HG03558 (cell line): ENCODE measurements at regions not wholly inside any gene's neighbourhood (a gene's known extent, or its start where the extent isn't known, plus 50 kb on each side); places are given as distances from the start of the nearest gene placed in this dataset.

ENCODE experiments used
- ATAC-seq: cut with Tn5 transposase; IDR thresholded peaks from one replicate; pipeline ENCODE4 v1.9.1; 2021; ENCODE audit warnings: moderate number of reproducible peaks; ENCODE audit not compliant: unreplicated experiment; ENCODE audit errors: extremely low read depth

DNA sequence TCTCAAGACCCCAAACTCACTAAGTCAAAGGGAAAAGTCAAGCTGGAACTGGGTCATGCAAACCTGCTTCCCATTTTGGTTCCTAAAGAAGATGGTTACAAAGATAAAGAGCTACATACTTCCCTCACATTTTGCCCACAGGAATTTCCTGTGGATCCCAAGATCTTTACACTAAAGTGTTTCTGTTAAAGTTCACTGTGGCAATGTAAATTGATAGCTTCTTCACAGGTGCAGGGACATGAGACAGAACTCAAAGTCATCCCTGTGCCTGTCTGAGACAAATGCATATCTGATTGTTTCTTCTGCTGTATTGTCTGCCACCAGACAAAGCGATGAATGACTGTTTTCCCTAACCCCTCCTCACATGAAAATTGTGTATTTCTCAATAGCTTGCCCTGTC, 567.8 kb downstream of the ZIC1 start:
- ATAC-seq = no peak

DNA sequence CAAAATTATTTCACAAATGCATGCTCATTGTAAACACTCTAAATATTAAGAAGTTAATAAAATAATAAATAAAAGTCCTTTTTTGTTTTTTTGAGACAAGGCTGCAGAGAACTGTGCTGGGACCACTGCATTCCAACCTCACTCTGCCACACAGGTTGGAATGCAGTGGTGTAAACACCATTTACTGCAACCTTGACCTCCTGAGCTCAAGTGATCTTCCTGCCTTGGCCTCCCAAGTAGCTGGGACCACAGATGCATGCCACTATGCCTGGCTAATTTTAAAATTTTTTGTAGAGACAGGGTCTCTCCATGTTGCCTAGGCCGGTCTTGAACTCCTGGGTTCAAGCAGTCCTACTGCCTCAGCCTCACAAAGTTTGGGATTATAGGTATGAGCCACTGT, 578.4 kb downstream of the ZIC1 start:
- ATAC-seq = no peak

DNA sequence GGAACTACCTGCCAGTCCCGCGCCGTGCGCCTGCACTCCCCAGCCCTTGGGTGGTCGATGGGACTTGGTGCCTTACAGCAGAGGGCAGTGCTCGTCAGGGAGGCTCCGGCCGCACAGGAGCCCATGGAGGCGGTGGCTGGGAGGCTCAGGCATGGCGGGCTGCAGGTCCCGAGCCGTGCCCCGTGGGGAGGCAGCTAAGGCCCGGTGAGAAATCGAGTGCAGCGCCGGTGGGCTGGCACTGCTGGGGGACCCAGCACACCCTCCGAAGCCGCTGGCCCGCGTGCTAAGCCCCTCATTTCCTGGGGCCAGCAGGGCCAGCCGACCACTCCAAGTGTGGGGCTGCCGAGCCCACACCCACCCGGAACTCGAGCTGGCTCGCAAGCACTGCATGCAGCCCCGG, 580.2 kb downstream of the ZIC1 start:
- no peak for ATAC-seq

DNA sequence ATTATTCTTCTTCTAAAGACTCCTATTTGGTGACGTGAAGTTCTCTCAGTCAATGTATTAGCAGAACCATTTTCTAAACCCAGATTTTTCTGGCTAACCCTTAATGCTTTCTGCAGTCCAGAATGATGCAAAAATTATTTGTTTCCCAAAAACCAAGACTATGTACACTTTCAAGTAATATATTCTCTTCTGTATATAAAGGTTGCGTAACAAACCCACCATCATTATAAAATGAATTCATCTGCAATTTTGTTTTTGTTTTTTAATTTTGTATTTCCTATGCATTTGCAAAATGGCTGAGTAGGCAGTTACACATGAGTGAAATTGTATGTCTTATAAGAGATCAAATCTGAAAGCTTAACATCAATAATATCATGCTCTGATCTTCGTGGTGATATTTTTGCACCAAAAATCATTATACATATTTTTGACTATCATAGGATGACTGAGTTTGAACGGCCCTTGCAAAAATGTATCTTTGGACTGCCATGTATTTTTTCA, 593.6 kb downstream of the ZIC1 start:
- no peak for ATAC-seq

DNA sequence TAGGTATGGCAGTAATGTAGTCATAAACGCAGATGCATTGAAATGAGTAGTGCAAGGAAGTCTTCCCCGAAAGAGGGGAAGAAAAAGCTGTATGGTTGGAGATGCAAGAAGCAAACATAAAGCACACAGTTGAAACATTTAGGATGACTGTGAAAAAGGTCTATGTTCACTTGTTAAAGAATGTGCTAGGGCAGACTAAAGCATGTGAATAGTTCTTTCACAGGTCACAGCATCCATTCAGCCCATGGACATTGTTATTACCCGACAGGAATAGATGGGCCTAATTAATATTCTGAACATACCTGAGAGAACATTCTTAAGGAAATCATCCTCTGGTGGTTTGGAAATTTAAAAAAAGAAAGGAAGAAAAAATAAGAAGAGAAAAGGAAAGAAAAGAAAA, 595.2 kb downstream of the ZIC1 start:
- ATAC-seq = no peak

DNA sequence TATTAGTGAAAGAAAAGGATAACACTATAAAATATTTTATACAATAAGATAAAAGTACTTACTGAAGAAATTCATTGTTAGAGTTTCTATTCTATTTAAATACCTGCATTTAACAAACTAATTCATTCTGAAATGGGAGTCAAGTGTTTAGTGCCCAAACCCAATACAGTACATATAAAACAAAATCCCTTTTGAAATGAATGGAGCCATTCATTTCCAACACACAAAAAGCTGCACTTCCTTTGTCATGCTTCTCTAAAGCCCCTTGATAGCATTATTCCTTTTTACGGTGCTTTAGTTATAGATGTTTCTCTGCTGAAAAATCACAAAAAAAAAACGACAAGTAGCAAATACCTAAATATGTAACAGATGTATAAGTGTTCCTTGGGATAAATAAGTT, 596.3 kb downstream of the ZIC1 start:
- no peak for ATAC-seq

DNA sequence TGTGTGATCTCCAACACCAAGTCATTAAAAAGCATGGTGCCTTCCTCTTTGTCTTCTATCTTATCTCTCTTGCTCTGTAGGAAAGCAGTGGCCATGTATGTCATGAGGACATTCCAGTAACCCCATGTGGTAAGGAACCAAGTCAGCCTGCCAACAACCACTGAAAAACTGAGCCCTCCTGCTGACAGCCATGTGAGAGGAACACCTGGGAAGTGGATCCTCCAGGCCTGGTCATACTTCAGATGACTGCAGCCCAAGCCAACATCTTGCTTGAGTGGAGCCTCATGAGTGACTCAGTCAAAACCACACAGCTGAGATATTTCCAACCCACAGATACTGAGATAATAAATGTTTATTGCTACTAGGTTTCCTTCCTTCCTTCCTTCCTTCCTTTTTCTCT, 597.3 kb downstream of the ZIC1 start:
- no peak for ATAC-seq

DNA sequence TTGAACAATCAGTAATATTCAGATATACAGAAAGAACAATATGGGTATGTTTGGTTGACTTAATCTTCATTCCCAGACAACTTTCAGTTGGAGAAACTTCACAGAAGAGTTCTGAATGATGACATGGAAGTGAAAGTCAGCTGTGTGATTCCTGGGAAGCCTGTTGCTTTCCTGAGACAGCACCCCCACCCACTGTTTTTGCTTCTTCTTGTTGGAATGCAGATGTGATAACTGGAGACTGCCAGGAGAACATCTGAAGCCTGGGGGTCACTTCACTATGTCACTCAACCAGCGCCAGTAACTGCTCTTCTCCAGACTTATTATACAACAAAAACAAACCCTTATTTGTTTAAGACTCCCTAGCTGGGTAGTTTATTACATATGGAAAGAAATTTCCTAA, 599.4 kb downstream of the ZIC1 start:
- ATAC-seq = no peak

DNA sequence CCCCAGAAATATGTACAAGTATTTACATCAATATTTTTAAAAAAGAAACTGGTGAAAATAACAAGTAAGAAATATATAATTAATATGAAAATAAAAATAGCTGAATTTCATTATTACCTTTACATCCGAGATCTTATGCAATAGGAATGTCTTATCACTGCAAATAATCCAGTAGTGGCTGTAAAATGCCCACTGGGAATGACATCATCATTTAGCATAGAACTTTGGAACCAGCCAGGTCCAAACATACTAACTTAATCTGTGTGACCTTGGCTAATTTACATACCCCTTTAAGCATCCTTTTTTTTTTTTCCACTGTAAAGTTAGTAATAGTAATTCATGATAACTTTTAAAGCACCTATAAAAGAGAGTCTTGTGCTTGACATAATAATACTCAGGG, 611.7 kb downstream of the ZIC1 start:
- ATAC-seq = no peak

DNA sequence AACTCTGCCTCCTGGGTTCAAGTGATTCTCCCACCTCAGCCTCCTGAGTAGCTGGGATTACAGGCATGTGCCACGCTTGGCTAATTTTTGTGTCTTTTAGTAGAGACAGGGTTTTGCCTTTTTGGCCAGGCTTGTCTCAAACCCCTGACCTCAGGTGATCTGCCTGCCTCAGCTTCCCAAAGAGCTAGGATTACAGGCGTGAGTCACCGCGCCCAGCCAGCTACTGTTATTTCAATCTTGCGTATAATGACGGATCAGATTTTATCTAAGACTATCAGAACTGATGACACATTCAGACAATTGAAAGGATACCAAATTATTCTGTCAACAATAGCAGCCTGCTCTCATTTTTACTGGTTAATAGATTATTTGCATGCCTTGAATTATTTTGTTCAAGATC, 612.2 kb downstream of the ZIC1 start:
- ATAC-seq = no peak

DNA sequence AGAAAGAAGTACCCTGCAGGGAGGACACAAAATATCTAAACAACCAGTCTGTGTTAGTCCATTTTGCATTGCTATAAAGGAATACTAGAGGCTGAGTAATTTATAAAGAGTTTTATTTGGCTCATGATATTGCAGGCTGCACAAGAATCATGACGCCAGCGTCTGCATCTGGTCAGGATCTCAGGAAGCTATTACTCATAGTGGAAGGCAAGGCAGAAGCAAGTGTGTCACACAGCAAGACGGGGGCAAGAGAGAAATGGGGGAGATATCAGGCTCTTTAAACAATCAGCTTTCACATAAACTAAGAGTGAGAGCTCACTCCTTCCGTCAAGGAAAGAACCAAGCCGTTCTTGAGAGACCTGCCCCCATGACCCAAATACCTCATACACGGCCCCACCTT, 614.8 kb downstream of the ZIC1 start:
- no peak for ATAC-seq

DNA sequence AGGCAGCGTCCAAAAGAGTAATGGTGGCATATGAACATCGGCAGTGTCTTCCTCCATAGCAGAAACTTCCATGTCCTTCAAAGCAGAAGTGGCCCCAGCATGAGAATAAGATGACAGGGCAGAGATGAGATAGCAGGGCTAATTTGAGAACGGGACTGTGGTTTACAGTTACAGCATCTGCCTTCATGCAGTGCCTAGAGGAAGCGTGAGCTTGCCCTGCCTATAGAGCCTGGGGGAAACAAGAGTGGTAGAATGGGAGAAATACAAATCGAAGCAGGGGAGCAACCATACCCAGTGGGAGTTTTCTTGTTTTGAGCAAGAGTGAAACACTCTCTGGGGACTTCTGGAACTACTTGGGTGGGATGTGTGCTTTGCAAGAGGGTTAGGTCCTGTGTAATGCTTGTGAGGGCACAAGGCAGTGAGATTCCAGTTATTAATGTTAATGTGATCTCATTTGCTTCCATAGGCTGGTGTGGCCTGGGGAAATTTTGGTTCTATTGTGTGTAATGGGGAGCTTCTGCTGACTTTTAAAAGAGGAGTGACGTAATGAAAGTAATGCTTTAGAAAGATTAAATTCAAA, 616.9 kb downstream of the ZIC1 start:
- ATAC-seq = no peak

DNA sequence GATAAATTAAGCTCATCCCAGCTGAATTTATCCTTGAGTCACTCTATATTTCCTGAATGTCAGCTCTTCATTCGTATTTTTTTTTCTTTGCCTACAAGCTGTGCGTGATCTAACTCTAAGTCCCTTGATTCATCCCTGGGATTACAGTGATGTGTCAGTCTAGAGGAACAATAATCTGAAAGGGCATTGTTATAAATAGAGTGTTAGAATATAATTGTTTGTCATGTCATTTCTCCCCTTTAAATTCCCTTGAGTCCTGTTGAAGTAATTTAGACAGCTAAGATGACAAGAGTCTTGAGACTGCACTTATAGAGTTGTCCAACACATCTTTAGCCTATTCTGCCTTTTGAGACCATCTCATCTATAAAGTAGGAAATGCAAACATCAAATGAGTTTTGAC, 621.8 kb downstream of the ZIC1 start:
- no peak for ATAC-seq

DNA sequence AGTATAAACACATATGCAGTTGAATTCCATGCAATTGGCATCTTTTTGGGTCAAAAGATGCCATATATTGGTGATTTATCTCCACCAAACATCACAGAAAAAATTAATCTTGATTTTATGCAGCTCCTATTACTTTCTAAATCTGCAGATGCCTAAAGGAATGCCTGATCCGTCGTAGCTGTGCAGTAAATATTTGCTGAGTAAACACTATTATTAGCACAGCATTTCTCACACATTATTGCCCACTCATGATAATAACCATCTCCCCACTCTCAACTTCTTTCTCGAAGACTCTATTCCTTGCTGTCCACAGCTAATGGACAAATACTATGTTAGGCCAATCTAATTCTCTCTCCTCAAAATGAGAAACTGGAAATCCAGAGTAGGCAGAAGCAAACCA, 625.2 kb downstream of the ZIC1 start:
- ATAC-seq = no peak

DNA sequence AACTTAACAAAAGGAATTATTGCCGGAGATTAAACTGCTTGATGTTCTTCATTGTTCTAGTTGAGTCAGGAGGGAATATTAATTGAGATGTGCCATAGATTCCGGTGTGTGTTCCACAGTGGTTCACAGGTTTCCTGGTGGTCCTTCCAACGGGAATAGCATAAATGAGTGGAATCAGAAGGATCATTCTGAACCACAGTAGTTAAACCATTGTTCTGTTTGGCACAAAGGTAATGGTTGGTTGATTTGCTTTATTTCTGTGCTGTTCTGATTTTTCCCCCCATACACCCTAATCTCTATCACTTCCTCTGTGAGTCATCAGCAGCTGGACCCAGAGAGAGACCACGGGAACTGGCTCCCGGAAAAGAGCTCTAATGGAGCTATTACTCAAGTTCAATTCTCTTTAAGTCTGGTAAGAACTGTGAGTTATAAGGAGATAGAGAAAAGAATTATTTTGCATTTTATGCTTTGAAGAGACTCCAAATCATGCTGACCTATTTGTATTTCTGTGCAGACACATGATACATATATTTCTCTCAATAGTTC, 627.2 kb downstream of the ZIC1 start:
- no peak for ATAC-seq

DNA sequence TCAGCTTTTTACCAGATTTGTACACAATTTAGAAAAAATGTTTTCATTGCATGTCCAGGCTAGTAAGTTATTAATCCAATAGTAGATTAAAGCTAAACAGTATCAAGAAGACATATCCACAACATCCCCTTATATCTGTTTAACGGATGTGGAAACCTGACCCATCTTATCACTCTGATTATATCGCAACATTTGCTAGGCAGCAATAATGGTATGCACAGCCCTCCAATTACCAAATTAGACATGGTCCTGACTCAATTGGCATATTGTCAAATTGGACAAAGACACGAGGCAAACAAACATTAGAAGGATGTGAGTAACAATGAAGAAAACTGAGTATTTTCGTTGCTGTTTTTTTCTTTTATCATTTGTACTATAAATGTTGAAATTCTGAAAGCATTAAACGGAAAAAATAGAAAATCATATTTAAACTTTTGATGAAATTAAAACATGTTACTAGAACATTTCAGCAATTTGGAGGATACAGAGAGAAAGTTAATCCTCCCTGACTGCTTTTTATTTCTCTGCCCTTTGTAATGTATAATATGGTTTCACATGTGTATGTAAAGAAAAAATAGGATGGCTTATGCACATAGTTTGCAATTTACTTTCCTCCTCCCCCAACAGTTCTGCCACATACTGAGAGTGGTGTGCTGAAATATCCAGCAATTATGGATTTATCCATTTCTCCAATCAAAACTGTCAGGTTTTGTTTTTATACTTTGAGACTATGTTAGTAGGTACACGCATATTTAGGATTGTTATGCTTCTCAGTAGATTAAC, 633.7 kb downstream of the ZIC1 start:
- ATAC-seq = no peak

DNA sequence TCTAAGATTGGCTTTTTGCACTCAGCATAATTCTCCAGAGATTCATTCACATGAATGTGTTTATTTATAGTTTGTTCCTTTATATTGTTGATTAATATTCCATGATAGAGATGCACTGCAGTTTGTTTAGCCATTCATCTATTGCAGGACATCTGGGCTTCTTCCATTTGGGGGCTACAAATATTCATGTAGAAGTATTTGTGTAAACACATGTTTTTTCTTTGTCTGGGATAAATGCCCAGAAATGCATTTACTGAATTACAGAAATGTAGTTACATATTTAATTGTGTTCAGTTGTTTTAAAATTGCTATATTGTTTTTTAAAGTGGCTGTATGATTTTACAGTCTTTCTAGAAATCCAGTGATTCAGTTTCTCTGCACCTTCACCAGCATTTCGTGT, 635.0 kb downstream of the ZIC1 start:
- ATAC-seq = no peak

DNA sequence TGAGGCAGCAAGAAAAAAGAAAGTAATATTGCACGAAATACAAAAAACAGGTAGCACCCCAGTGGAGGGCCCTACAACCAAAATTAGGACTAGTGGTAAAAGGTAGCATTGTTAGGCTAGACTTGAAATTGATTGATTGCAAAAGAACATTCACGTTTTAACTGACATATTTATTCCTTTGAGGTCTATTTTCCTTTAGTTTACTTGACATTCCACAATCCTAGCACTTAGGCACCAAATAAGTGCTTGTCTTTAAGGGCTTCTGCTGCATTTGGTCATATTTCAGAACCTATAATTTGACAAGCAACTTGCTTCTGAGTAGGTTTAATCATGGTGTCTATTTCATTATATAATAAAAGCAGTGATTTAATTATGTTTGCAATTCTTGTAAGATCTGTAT, 642.7 kb upstream of the AGTR1 start:
- ATAC-seq = no peak

DNA sequence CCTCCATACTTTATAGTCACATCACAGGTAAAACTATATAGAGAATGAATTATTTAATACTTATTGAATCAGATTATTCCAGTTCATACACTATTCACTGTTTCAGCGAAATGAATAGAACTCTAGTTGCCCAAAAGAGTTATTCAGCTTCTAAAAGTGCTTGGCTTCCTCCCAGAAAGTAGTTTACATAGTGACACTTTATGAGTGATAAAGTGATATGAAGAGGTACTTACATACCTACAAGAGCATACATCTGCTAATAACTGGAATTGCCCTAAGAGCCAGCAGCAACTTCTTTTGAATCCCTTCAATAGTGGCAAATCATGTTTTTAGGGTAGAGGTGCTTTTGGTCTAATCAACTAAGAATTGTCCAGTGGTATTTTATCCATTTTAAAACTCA, 635.1 kb upstream of the AGTR1 start:
- no peak for ATAC-seq

DNA sequence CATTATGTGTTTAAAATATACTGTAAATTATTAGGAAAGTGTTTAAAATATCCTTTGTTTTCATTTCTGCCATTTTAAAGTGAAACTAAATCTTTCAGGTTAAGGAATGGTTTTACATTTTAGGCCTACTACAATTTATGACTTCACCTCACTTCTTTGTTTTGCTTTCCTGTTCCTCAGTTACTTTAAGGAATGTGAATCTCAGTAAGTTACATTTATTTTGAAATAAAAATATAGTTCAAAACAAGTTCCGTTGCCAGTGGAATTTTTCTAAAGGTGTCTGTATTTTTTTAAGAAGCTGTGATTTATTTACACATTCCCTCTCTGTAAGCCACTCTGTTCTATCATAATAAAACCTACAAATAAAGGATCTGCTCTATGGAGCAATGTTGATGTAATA, 630.9 kb upstream of the AGTR1 start:
- no peak for ATAC-seq

DNA sequence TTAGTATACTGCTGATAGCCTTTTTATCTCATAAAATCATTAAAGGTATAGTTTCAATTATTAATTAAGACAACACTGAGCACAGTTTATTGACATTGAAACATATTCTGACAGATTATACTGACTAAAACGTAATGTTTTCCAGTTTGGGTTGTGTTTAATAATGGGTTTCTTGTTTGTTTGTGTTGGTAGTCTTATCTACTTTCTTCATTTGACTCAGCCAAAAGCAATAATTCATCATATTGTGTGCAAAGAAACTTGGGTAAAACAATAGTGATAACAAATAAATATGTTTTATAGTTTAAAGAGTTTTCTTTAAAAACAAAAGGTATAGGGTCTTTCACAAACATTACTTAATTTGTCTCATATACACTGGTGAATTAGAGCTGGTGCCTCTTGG, 629.2 kb upstream of the AGTR1 start:
- no peak for ATAC-seq

DNA sequence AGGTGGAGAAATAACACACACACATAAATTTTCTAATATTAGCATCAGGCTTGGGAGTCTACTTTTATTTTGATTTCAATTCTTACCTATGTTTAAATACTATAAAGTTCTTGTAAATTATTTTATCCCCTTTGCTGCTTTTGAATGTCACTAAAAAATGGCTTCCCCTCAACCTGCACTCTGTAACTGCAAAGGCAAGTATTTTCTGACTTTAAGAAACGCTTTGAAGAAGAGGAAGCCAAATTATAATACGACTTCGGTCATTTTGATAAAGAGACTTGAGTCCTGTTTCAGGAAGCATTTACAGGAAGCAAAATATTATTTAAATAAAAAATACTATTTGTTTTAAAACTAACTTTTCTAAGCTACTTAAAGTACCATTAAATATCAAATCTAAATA, 627.7 kb upstream of the AGTR1 start:
- no peak for ATAC-seq
